ENCODE measurements at regions not wholly inside any gene's neighbourhood (a gene's known extent, or its start where the extent isn't known, plus 50 kb on each side); places are given as distances from the start of the nearest gene placed in this dataset.

GRCh38 chr1:64335636-64336035 is 132.2 kb downstream of the UBE2U start:
- H3K4me1 ChIP-seq = no peaks in the 10 kb centered on the region
- no peak for DNase-seq
- no peaks in the 10 kb centered on the region for H3K27me3 ChIP-seq
- H3K9me3 ChIP-seq = no peaks in the 10 kb centered on the region
- 77 to 94% methylated on average over 4 of the region's 4 CpGs for WGBS, 2 donors
- H3K36me3 ChIP-seq = no peaks in the 10 kb centered on the region
- H3K27ac ChIP-seq = no peak overlapping the region
- H3K4me3 ChIP-seq (replicated peaks in 1 of 3) = no peak overlapping the region
- intact Hi-C loops (cut with DNase I) = no loop called here
- TF ChIP-seq POLR2A (IDR thresholded peaks at IDR 0.05) = no peak

GRCh38 chr1:64337475-64337874 is 132.5 kb upstream of the CACHD1 start:
- WGBS, 2 donors = 82 to 93% methylated on average over 4 of the region's 4 CpGs
- no peak for TF ChIP-seq POLR2A (IDR thresholded peaks at IDR 0.05)
- no peak for TF ChIP-seq CTCF (IDR thresholded peaks at IDR 0.05)
- DNase-seq = no peak
- Histone ChIP-seq H3K36me3 (no peaks in the 10 kb centered on the region), H3K27ac (no peak overlapping the region), H3K9me3 (no peaks in the 10 kb centered on the region), H3K4me3 (replicated peaks in 1 of 3) (no peak overlapping the region), H3K27me3 (no peaks in the 10 kb centered on the region), H3K4me1 (no peaks in the 10 kb centered on the region)
- intact Hi-C loops (cut with DNase I) = no loop called here

- TF ChIP-seq POLR2A (IDR thresholded peaks at IDR 0.05) (no peak), CTCF (IDR thresholded peaks at IDR 0.05) (no peak)
Observed at GRCh38 chr1:64337926-64338325, 132.0 kb upstream of the CACHD1 start.

GRCh38 chr1:64340361-64340760 is 129.6 kb upstream of the CACHD1 start:
- 94 to 96% methylated on average over 2 of the region's 2 CpGs for WGBS, 2 donors
- no peaks in the 10 kb centered on the region for H3K27me3 ChIP-seq
- H3K36me3 ChIP-seq = no peaks in the 10 kb centered on the region
- no peaks in the 10 kb centered on the region for H3K4me1 ChIP-seq
- no peak overlapping the region for H3K4me3 ChIP-seq (replicated peaks in 1 of 3)
- intact Hi-C loops (cut with DNase I) = no loop called here
- no peaks in the 10 kb centered on the region for H3K9me3 ChIP-seq
- DNase-seq = no peak
- no peak overlapping the region for H3K27ac ChIP-seq
- TF ChIP-seq CTCF (IDR thresholded peaks at IDR 0.05) (no peak), POLR2A (IDR thresholded peaks at IDR 0.05) (no peak)

More at GRCh38 chr1:64337926-64338325, 132.0 kb upstream of the CACHD1 start:
- Histone ChIP-seq H3K4me3 (replicated peaks in 1 of 3) (no peak overlapping the region), H3K9me3 (no peaks in the 10 kb centered on the region), H3K36me3 (no peaks in the 10 kb centered on the region), H3K4me1 (no peaks in the 10 kb centered on the region), H3K27ac (no peak overlapping the region), H3K27me3 (no peaks in the 10 kb centered on the region)
- WGBS, 2 donors = 60 to 69% methylated on average over 4 of the region's 4 CpGs
- no peak for DNase-seq
- intact Hi-C loops (cut with DNase I) = no loop called here

- Histone ChIP-seq H3K27me3 (no peaks in the 10 kb centered on the region), H3K27ac (no peak overlapping the region), H3K9me3 (no peaks in the 10 kb centered on the region), H3K36me3 (no peaks in the 10 kb centered on the region), H3K4me3 (replicated peaks in 1 of 3) (no peak overlapping the region), H3K4me1 (no peaks in the 10 kb centered on the region)
- 72 to 74% methylated on average over 6 of the region's 6 CpGs for whole genome bisulfite sequencing, 2 donors
- DNase-seq = no peak
- TF ChIP-seq CTCF (IDR thresholded peaks at IDR 0.05) (no peak), POLR2A (IDR thresholded peaks at IDR 0.05) (no peak)
- intact Hi-C loops (cut with DNase I) = no loop called here
Observed at GRCh38 chr1:64343105-64343822, 126.7 kb upstream of the CACHD1 start.
